ENCODE measurements at regions not wholly inside any gene's neighbourhood (a gene's known extent, or its start where the extent isn't known, plus 50 kb on each side); places are given as distances from the start of the nearest gene placed in this dataset.

- no peak for TF ChIP-seq CTCF (conservative IDR thresholded peaks at IDR 0.05)
- H3K36me3 Mint-ChIP-seq (ENCODE audit: low read depth): no peaks in the 10 kb centered on the region
- no peaks in the 10 kb centered on the region for H3K9me3 Mint-ChIP-seq
- no peak overlapping the region for H3K27ac Mint-ChIP-seq (ENCODE audit: unreplicated experiment)
- H3K4me3 Mint-ChIP-seq: no peak overlapping the region
- peaks cover 4% of the 10 kb centered on the region for H3K4me1 Mint-ChIP-seq
- DNase-seq (ENCODE audit: low read depth, low spot score): no peak
- H3K27me3 Mint-ChIP-seq (ENCODE audit: low read depth): no peaks in the 10 kb centered on the region
Measured at GRCh38 chr10:53700278-53700677, 927.7 kb upstream of the MBL2 start.

- Mint-ChIP-seq H3K9me3 (no peaks in the 10 kb centered on the region), H3K27ac (ENCODE audit: unreplicated experiment) (no peak overlapping the region), H3K27me3 (ENCODE audit: low read depth) (no peaks in the 10 kb centered on the region), H3K36me3 (ENCODE audit: low read depth) (no peaks in the 10 kb centered on the region), H3K4me3 (no peak overlapping the region), H3K4me1 (peaks cover 4% of the 10 kb centered on the region)
- TF ChIP-seq CTCF (conservative IDR thresholded peaks at IDR 0.05): no peak
- no peak for DNase-seq (ENCODE audit: low read depth, low spot score)
Measured at GRCh38 chr10:53699684-53700083, 927.1 kb upstream of the MBL2 start.

GRCh38 chr10:53699231-53699630 lies 926.6 kb upstream of the MBL2 start:
- Mint-ChIP-seq H3K9me3 (no peaks in the 10 kb centered on the region), H3K27me3 (ENCODE audit: low read depth) (no peaks in the 10 kb centered on the region), H3K27ac (ENCODE audit: unreplicated experiment) (no peak overlapping the region), H3K4me3 (no peak overlapping the region), H3K36me3 (ENCODE audit: low read depth) (no peaks in the 10 kb centered on the region), H3K4me1 (peaks cover 4% of the 10 kb centered on the region)
- no peak for DNase-seq (ENCODE audit: low read depth, low spot score)
- no peak for TF ChIP-seq CTCF (conservative IDR thresholded peaks at IDR 0.05)

- H3K4me3 Mint-ChIP-seq: no peak overlapping the region
Measured at GRCh38 chr10:53697038-53697437, 924.5 kb upstream of the MBL2 start.

GRCh38 chr10:53690524-53691240 lies 918.1 kb upstream of the MBL2 start:
- no peak for DNase-seq (ENCODE audit: low read depth, low spot score)
- TF ChIP-seq CTCF (conservative IDR thresholded peaks at IDR 0.05): no peak
- no peaks in the 10 kb centered on the region for H3K27me3 Mint-ChIP-seq (ENCODE audit: low read depth)
- no peaks in the 10 kb centered on the region for H3K4me1 Mint-ChIP-seq
- no peak overlapping the region for H3K4me3 Mint-ChIP-seq
- H3K36me3 Mint-ChIP-seq (ENCODE audit: low read depth): no peaks in the 10 kb centered on the region
- peaks cover 4% of the 10 kb centered on the region for H3K9me3 Mint-ChIP-seq
- no peak overlapping the region for H3K27ac Mint-ChIP-seq (ENCODE audit: unreplicated experiment)

More at GRCh38 chr10:53697038-53697437, 924.5 kb upstream of the MBL2 start:
- Mint-ChIP-seq H3K27ac (ENCODE audit: unreplicated experiment) (no peak overlapping the region), H3K4me1 (no peaks in the 10 kb centered on the region), H3K9me3 (no peaks in the 10 kb centered on the region), H3K36me3 (ENCODE audit: low read depth) (no peaks in the 10 kb centered on the region), H3K27me3 (ENCODE audit: low read depth) (no peaks in the 10 kb centered on the region)
- no peak for TF ChIP-seq CTCF (conservative IDR thresholded peaks at IDR 0.05)
- no peak for DNase-seq (ENCODE audit: low read depth, low spot score)

Data from neural crest cell (in vitro differentiated cells).